GM13976 (cell line): ENCODE measurements at regions not wholly inside any gene's neighbourhood (a gene's known extent, or its start where the extent isn't known, plus 50 kb on each side); places are given as distances from the start of the nearest gene placed in this dataset.

ENCODE experiments used
- DNase-seq: peaks from one replicate; pipeline ENCODE4 v3.0.0; 2012; ENCODE audit warnings: low spot score
- in situ Hi-C: fragments of 300-500 bp; cut with MboI; formaldehyde crosslinking; loops from one replicate; pipeline ENCODE4 v1.12.0; 2022; ENCODE audit warnings: low sequenced_read_pairs, mixed read lengths, inconsistent platforms; ENCODE audit not compliant: unreplicated experiment
- TF ChIP-seq, protein P1 (sequence below): IDR thresholded peaks from 2 replicates; pipeline ENCODE4 v1.5.1; 2012; ENCODE audit warnings: borderline replicate concordance, mild to moderate bottlenecking; ENCODE audit not compliant: insufficient read depth; ENCODE audit errors: extremely low read depth, missing control alignments, control extremely low read depth

DNA sequence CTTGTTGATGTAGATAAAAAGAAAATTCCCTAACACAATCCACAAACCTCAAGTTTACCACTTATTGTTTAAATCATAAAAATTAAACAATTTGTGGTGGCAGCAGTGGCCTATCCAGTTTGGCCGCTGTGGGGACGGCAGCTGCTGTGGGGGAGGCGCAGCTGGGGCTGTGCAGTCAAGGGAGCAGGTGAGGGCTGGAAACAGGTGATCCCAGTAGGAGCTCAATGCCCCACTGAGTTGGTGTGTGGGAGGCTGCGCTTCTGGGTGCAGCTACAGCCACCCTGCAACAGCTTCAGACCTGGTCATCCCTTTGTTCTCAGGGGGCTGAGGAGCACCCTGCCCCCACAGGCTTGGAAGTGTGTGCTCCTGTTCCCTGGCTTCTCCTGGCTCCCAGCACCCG, 266.0 kb upstream of the FSIP2 start:
- DNase-seq = no peak
- TF ChIP-seq, protein P1, sequence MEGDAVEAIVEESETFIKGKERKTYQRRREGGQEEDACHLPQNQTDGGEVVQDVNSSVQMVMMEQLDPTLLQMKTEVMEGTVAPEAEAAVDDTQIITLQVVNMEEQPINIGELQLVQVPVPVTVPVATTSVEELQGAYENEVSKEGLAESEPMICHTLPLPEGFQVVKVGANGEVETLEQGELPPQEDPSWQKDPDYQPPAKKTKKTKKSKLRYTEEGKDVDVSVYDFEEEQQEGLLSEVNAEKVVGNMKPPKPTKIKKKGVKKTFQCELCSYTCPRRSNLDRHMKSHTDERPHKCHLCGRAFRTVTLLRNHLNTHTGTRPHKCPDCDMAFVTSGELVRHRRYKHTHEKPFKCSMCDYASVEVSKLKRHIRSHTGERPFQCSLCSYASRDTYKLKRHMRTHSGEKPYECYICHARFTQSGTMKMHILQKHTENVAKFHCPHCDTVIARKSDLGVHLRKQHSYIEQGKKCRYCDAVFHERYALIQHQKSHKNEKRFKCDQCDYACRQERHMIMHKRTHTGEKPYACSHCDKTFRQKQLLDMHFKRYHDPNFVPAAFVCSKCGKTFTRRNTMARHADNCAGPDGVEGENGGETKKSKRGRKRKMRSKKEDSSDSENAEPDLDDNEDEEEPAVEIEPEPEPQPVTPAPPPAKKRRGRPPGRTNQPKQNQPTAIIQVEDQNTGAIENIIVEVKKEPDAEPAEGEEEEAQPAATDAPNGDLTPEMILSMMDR = no peak
- in situ Hi-C loops = no loop called here

DNA sequence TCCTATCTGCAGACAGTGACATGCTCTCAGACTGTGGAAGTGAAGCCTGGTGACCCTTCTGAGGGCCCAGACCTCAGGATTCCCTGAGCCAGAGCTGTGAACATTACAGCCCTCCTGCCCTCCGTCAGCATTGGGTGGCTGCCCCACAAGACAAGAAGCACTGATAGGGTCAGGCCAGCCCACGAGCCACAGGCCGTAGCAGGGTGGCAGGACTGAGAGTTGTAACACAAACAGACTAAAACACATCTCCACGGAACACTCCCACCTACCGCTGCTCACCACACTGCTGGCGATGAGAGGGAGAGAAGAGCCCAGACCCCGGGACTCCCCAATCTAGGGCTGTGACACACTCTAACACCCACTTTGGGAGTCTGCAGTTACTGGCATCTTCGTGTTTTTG, 264.8 kb upstream of the FSIP2 start:
- in situ Hi-C loops = no loop called here
- TF ChIP-seq, protein P1 = no peak
- no peak for DNase-seq

DNA sequence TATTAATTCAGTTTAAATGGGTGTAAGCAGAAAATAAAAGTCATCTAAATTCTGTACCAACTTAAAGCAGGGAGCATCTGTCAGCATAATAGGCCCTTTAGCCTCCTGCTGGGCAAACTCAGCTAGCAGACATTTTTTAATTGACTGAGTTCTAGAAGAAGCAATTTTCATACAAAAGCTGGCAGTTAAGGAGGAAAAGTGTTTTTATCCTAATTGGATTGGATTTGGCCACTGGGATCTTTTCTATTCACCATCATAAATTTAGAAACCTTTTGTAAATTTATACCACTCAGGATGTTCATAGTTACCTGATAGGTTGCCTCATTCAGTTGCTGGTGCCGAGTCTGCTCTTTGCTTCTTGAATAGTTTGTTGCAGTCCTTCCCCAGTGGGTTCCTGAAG, 262.7 kb upstream of the FSIP2 start:
- TF ChIP-seq, protein P1 = no peak
- no peak for DNase-seq
- in situ Hi-C loops = no loop called here

DNA sequence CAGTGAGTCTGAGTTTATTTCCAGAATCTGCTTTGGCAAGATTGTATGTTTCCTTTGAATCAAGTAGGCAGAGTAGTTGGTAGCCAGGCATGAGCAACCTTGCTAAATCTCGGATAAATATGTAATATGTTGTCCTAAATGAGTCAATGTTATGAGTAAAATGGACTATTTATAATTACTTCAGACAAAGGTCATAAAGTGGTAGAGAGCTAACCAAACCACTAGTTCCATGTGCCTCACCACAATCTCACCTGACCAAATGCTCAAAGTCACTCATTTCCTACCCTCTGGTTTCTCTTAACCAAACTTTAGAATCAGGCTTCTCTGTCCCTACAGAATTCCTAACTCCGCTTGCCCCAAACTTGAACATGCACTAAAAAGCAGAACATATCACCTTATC, 261.2 kb upstream of the FSIP2 start:
- TF ChIP-seq, protein P1 = no peak
- in situ Hi-C loops = no loop called here
- DNase-seq = no peak

DNA sequence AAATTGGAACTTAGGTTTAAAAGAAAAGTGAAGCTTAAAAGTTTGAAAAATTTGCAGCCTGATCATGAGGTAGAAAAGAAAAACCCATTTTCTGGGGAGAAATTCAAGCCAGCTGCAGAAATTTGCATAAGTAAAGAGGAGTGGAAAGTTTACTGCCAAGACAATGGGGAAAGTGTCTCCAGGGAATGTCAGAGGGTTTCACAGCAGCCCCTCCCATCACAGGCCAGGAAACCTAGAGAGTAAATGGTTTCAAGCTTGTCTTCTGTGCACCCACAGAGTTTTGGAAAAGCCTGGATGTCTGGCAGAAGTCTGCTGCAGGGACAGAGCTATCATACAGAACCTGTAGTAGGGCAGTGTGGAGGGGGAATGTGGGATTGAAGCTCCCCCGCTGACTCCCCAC, 254.0 kb upstream of the FSIP2 start:
- no peak for DNase-seq
- in situ Hi-C loops = no loop called here
- TF ChIP-seq, protein P1 = no peak

DNA sequence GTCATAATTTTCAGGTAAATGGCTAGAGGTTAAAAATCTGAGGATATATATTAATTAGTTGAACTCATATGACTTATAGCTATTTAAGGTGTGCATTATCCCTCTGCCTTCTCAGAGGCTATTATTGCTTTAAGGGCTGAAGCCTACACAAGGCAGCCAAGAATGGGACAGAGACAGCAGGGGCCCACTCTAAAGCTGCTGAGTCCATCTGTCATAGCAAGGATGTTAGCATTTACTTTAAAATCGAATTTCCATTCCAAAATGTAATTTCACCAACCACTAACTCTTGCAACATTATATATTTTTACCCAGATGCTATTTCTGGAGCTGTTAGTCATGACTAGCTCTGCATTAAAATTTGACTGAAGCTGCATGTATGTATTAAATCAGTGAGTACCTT, 236.3 kb upstream of the FSIP2 start:
- DNase-seq = no peak
- TF ChIP-seq, protein P1 = no peak
- in situ Hi-C loops = no loop called here

DNA sequence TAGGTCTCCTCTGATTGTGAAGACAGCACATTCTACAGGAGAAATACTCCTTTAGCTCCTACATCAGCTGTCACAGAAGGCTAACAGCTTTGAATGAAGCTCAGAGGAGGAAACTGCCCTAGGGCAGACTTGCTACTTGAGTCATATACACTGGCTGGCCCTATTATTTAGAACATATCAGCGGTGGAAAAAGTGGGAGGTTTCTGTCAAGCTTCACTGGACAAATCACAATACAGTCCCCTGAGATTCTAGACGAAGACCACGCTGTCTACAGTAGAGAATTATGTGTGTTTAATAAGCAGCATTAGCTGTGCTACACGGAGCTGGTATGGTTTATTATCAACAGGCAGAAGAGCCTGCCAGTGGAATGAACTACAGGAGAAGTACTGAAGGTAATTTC, 230.9 kb upstream of the FSIP2 start:
- TF ChIP-seq, protein P1 = no peak
- in situ Hi-C loops = no loop called here
- no peak for DNase-seq
